WTC11 (cell line): ENCODE measurements at regions not wholly inside any gene's neighbourhood (a gene's known extent, or its start where the extent isn't known, plus 50 kb on each side); places are given as distances from the start of the nearest gene placed in this dataset.
A peak's percentile ranks its signal among the peaks of the same experiment; 100 is the strongest.

ENCODE experiments used
- ATAC-seq: fragments of 200-7000 bp; cut with Tn5 transposase; 2 replicates; pipeline ENCODE4 v1.10.0; 2021; ENCODE audit warnings: mild to moderate bottlenecking, moderate library complexity
- CTCF ChIA-PET: fragments of 300-600 bp; sonication (Branson Sonifier 250); formaldehyde crosslinking; loops from one replicate; lab custom pipeline; 2021; ENCODE audit warnings: antibody characterized with exemption; lab: Charles Lee
- POLR2A ChIA-PET: fragments of 350-600 bp; sonication (Branson Sonifier 250); formaldehyde crosslinking; loops from one replicate; lab custom pipeline; 2021; ENCODE audit warnings: antibody characterized with exemption; lab: Charles Lee
- DNase-seq: peaks from one replicate; pipeline ENCODE4 v3.0.0; 2021; ENCODE audit warnings: low spot score
- H3K27ac Mint-ChIP-seq: 2 replicates; pipeline ENCODE4 v1.8.0; 2021; ENCODE audit warnings: mixed read lengths
- H3K27me3 Mint-ChIP-seq: 2 replicates; pipeline ENCODE4 v1.8.0; 2021; ENCODE audit warnings: low read depth, mild to moderate bottlenecking, moderate library complexity, mixed read lengths
- H3K36me3 Mint-ChIP-seq: 2 replicates; pipeline ENCODE4 v1.8.0; 2021; ENCODE audit warnings: mixed read lengths
- H3K4me1 Mint-ChIP-seq: 2 replicates; pipeline ENCODE4 v1.8.0; 2022; ENCODE audit warnings: mixed read lengths
- H3K4me3 Mint-ChIP-seq: 2 replicates; pipeline ENCODE4 v1.8.0; 2021; ENCODE audit warnings: mild to moderate bottlenecking, moderate library complexity, mixed read lengths
- H3K9me3 Mint-ChIP-seq: 2 replicates; pipeline ENCODE4 v1.8.0; 2021; ENCODE audit warnings: mixed read lengths
- ATF3 ChIP-seq: sonication (generic); formaldehyde crosslinking; conservative IDR thresholded peaks from 2 replicates; pipeline ENCODE4 v1.8.1; 2022; ENCODE audit warnings: mild to moderate bottlenecking, missing genetic modification reagents
- ESRRA ChIP-seq: sonication (generic); formaldehyde crosslinking; IDR thresholded peaks from 2 replicates; pipeline ENCODE4 v1.8.1; 2022; ENCODE audit warnings: mild to moderate bottlenecking, missing genetic modification reagents, borderline replicate concordance
- FOXK1 ChIP-seq: sonication (generic); formaldehyde crosslinking; IDR thresholded peaks from 2 replicates; pipeline ENCODE4 v1.8.0; 2022; ENCODE audit warnings: mild to moderate bottlenecking, moderate library complexity, missing genetic modification reagents
- IRF1 ChIP-seq: sonication (generic); formaldehyde crosslinking; IDR thresholded peaks from 2 replicates; pipeline ENCODE4 v1.8.0; 2023; ENCODE audit warnings: missing genetic modification reagents
- JUN ChIP-seq: sonication (generic); formaldehyde crosslinking; IDR thresholded peaks from 2 replicates; pipeline ENCODE4 v1.8.0; 2023; ENCODE audit warnings: mild to moderate bottlenecking, missing genetic modification reagents
- KAT7 ChIP-seq: sonication (generic); formaldehyde crosslinking; IDR thresholded peaks from 2 replicates; pipeline ENCODE4 v1.8.1; 2023; ENCODE audit warnings: missing genetic modification reagents, mild to moderate bottlenecking, borderline replicate concordance
- NR1H2 ChIP-seq: sonication (generic); formaldehyde crosslinking; IDR thresholded peaks from 2 replicates; pipeline ENCODE4 v1.9.0; 2021; ENCODE audit warnings: mild to moderate bottlenecking, moderate library complexity, missing genetic modification reagents
- SMAD4 ChIP-seq: sonication (generic); formaldehyde crosslinking; IDR thresholded peaks from 2 replicates; pipeline ENCODE4 v1.8.0; 2022; ENCODE audit warnings: mild to moderate bottlenecking, missing genetic modification reagents
- TEAD1 ChIP-seq: sonication (generic); formaldehyde crosslinking; IDR thresholded peaks from 2 replicates; pipeline ENCODE4 v1.8.0; 2022; ENCODE audit warnings: mild to moderate bottlenecking, missing genetic modification reagents
- TEAD4 ChIP-seq: sonication (generic); formaldehyde crosslinking; IDR thresholded peaks from 2 replicates; pipeline ENCODE4 v1.8.0; 2022; ENCODE audit warnings: mild to moderate bottlenecking, missing genetic modification reagents
- ZBTB21 ChIP-seq: sonication (generic); formaldehyde crosslinking; IDR thresholded peaks from 2 replicates; pipeline ENCODE4 v1.8.1; 2023; ENCODE audit warnings: mild to moderate bottlenecking, missing genetic modification reagents, borderline replicate concordance
- ZNF138 ChIP-seq: sonication (generic); formaldehyde crosslinking; conservative IDR thresholded peaks from 2 replicates; pipeline ENCODE4 v1.8.1; 2022; ENCODE audit warnings: mild to moderate bottlenecking, moderate library complexity, missing genetic modification reagents
- ZNF317 ChIP-seq: sonication (generic); formaldehyde crosslinking; IDR thresholded peaks from 2 replicates; pipeline ENCODE4 v1.8.1; 2023; ENCODE audit warnings: low read depth, mild to moderate bottlenecking, moderate library complexity, missing genetic modification reagents, borderline replicate concordance
- TF ChIP-seq, protein P1 (sequence below): sonication (generic); formaldehyde crosslinking; IDR thresholded peaks from 2 replicates; pipeline ENCODE4 v1.8.0; 2022; ENCODE audit warnings: mild to moderate bottlenecking, missing genetic modification reagents
- TF ChIP-seq, protein P2 (sequence below): sonication (generic); formaldehyde crosslinking; IDR thresholded peaks from 2 replicates; pipeline ENCODE4 v1.8.0; 2023; ENCODE audit warnings: mild to moderate bottlenecking, missing genetic modification reagents
- TF ChIP-seq, protein P3 (sequence below): sonication (generic); formaldehyde crosslinking; IDR thresholded peaks from 2 replicates; pipeline ENCODE4 v1.8.1; 2023; ENCODE audit warnings: mild to moderate bottlenecking, missing genetic modification reagents, moderate library complexity

DNA sequence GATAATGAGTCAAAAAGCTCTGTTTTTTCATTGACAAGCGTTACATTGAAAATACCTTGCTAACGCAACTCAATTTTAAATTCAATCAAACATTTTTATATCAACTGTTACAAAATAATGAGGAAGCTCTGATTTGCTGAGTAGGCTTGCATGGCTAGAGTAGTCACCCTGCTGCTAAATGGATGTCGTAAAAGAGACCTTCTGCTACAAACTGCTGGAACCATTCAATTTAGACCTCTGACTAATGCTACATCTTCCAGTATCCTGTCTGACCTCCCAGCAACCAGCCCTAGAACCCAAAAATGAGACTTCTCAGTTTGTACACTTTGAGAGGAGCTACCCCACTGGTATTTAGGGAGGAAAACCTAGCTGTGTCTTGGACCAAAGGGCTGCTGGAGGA, 84.0 kb upstream of the ELMO1 start (continued):
- TF ChIP-seq, protein P1, sequence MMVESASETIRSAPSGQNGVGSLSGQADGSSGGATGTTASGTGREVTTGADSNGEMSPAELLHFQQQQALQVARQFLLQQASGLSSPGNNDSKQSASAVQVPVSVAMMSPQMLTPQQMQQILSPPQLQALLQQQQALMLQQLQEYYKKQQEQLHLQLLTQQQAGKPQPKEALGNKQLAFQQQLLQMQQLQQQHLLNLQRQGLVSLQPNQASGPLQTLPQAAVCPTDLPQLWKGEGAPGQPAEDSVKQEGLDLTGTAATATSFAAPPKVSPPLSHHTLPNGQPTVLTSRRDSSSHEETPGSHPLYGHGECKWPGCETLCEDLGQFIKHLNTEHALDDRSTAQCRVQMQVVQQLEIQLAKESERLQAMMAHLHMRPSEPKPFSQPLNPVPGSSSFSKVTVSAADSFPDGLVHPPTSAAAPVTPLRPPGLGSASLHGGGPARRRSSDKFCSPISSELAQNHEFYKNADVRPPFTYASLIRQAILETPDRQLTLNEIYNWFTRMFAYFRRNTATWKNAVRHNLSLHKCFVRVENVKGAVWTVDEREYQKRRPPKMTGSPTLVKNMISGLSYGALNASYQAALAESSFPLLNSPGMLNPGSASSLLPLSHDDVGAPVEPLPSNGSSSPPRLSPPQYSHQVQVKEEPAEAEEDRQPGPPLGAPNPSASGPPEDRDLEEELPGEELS (CRISPR knock-in tag) = no peak
- no peak for TF ChIP-seq KAT7 (CRISPR knock-in tag)
- no peak for TF ChIP-seq JUN (CRISPR knock-in tag)
- no peak for TF ChIP-seq FOXK1 (CRISPR knock-in tag)
- TF ChIP-seq, all 79 proteins: peak for 0

DNA sequence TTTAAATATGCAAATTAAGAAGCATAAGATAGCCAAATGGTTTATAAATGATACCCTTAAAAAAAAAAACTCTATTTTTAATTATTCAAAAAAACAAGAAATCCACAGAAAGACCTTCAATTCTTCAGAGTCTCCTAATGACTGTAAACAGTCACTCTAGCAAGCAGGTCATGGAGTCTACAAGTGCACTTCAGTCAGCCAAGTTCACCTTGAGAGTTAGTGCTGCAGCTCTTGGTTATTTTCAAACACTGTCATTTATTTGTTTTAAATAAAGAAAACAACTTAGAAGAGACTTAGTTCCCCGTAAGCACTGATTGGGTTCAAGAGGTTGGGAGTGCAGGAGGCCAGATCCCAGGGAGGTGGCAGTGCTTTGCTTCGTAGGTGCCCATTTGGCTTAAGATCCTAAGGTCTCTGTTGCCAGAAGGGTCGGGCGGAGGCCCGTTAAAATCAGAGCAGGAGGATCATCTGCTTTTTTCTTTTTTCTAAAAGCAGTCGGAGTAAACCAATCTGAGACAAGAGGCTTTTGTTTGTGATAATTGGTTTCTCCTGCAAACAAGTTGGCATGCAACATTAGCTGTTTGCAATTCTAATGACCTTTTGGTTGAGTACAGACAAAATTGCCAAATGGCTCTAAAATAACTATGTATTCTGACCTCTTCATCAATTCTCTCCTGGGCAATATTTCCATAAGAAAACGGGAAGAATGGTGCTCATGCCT, 86.4 kb upstream of the ELMO1 start:
- peak; percentile 18; the same call in 1 of the 2 replicates for ATAC-seq
- no peak for TF ChIP-seq ZBTB21 (CRISPR knock-in tag)
- TF ChIP-seq IRF1 (CRISPR knock-in tag) = no peak
- TF ChIP-seq SMAD4 (CRISPR knock-in tag) = no peak
- no peak for TF ChIP-seq ZNF138 (CRISPR knock-in tag)
- TF ChIP-seq TEAD1 (CRISPR knock-in tag) = no peak
- no peak for TF ChIP-seq FOXK1 (CRISPR knock-in tag)
- TF ChIP-seq ESRRA = no peak
- Mint-ChIP-seq H3K27ac (peak overlapping the region; percentile 54), H3K4me1 (peaks cover 37% of the 10 kb centered on the region), H3K4me3 (no peak overlapping the region), H3K9me3 (peaks cover 11% of the 10 kb centered on the region), H3K27me3 (no peaks in the 10 kb centered on the region), H3K36me3 (peaks cover 12% of the 10 kb centered on the region)
- ChIA-PET CTCF (interaction anchor here (1.2 kb wide), 1 partner anchor 40 kb away, joined by 3 read pairs; no protein-coding TSS in a partner anchor), POLR2A (no interaction called here)
- no peak for DNase-seq

DNA sequence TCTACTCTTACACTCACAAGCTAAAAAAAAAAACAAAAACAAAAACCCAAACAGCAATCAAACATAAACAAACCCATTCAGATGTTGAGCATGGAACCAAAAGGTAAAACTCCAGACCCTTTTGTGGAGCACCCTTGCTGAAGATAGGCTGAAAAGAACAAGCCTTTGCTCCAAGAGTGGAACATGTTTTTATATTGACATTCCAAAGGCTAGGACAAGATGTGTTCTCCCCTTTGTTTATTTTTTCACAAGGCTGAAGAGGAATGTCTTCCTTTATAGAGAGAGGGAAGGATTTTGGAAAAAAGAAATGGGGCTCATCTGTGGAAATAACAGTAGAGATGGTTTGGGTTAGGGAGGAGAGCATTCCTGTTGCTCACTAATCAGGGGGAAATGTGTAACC, 87.2 kb upstream of the ELMO1 start:
- Mint-ChIP-seq H3K4me1 (peaks cover 37% of the 10 kb centered on the region), H3K4me3 (no peak overlapping the region), H3K27me3 (no peaks in the 10 kb centered on the region), H3K36me3 (peaks cover 12% of the 10 kb centered on the region), H3K27ac (peak overlapping the region; percentile 54), H3K9me3 (peaks cover 11% of the 10 kb centered on the region)
- ChIA-PET POLR2A (no interaction called here), CTCF (no interaction called here)
- TF ChIP-seq ATF3 (CRISPR knock-in tag) (no peak), NR1H2 (CRISPR knock-in tag) (no peak), ZNF317 (no peak), TEAD4 (CRISPR knock-in tag) (no peak)
- TF ChIP-seq, protein P2, sequence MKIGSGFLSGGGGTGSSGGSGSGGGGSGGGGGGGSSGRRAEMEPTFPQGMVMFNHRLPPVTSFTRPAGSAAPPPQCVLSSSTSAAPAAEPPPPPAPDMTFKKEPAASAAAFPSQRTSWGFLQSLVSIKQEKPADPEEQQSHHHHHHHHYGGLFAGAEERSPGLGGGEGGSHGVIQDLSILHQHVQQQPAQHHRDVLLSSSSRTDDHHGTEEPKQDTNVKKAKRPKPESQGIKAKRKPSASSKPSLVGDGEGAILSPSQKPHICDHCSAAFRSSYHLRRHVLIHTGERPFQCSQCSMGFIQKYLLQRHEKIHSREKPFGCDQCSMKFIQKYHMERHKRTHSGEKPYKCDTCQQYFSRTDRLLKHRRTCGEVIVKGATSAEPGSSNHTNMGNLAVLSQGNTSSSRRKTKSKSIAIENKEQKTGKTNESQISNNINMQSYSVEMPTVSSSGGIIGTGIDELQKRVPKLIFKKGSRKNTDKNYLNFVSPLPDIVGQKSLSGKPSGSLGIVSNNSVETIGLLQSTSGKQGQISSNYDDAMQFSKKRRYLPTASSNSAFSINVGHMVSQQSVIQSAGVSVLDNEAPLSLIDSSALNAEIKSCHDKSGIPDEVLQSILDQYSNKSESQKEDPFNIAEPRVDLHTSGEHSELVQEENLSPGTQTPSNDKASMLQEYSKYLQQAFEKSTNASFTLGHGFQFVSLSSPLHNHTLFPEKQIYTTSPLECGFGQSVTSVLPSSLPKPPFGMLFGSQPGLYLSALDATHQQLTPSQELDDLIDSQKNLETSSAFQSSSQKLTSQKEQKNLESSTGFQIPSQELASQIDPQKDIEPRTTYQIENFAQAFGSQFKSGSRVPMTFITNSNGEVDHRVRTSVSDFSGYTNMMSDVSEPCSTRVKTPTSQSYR = no peak
- TF ChIP-seq, protein P3, sequence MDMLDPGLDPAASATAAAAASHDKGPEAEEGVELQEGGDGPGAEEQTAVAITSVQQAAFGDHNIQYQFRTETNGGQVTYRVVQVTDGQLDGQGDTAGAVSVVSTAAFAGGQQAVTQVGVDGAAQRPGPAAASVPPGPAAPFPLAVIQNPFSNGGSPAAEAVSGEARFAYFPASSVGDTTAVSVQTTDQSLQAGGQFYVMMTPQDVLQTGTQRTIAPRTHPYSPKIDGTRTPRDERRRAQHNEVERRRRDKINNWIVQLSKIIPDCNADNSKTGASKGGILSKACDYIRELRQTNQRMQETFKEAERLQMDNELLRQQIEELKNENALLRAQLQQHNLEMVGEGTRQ (CRISPR knock-in tag) = no peak
- ATAC-seq (no peak), DNase-seq (no peak)
